HG03280 (cell line): ENCODE measurements at regions not wholly inside any gene's neighbourhood (a gene's known extent, or its start where the extent isn't known, plus 50 kb on each side); places are given as distances from the start of the nearest gene placed in this dataset.

Experiments used
- ATAC-seq: cut with Tn5 transposase; IDR thresholded peaks from one replicate; pipeline ENCODE4 v1.9.1; 2021; ENCODE audit warnings: mild to moderate bottlenecking, moderate library complexity; ENCODE audit not compliant: unreplicated experiment

DNA sequence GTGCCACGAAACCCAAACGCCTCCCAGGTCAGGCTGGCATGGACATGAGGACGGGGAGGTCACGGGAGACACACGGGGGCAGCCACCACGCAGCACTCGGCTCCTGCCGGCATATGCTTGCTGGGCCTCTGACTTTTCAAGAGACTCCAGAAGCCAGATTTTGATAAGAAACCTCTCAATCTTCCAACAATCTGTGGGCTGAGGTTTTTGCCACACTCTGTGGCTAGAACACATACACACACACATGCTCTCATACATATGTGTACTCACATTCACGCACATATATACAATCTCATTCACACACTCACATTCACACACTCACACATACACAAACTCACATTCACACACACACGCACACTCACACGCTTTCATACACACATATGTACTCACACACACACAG is 86.7 kb upstream of the LINGO1 start:
- no peak for ATAC-seq

DNA sequence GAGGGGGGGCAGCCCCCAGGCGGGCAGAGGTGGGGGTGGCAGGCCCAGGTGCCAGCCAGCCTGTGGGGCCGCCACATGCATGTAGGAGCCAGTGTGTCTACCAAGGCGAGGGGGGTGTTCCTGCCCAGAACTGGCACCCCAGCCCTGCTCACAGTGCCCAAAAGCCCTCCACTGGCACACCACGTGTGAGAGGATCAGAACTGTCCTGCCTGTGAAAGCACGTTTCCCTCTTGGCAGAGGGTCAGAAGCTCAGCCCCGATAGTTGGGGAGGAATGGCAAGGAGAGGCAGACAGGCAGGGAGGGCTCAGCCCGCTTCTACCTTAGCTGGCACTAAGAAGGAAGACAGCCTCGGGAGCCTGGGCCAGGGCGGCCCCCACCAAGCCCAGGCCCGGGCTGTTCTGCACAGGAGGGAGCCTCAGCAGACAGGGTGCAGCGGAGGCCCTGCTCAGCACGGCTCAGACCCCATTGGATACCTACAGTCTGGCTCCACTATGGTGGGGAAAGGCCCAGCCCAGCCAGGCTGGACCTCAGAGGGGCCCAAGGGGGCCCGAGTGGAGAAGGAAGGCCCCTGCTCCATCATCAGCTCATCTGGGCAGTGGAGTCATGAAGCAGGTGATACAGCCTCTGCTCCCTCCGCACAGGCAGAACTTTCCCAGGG is 84.8 kb upstream of the LINGO1 start:
- ATAC-seq = no peak

DNA sequence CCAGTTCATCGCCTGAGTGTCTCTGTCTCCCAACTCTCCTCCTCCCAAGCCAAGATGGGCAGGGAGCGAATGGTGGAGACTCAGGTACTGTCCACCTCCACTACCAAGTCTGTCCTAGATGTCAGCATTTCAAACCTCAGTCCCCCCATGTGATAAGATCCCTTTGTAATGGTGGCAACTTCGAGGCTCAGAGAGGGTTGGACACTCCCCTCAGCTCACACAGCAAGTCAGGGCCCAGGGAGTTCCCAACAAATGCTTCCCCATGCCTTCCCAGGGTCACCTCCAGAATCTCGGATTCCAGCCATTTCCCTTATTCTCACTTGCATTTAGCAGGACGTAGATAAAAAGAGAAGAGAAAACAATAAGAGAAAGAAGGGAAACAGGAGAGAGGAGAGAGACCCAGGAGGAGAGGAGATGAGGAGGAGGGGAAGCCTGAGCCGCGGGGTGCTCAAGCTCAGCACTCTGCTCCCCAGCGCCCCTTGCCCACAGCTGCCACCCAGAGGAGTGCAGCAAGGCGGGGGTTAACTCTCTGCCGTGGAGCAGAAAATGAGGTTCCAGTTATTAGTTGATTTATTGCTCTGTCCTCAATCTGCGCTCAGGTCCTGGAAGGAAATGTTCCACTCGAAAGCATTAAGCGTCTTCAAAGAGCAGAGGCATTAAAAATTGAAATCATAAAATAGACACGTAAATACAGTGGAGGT is 84.1 kb upstream of the LINGO1 start:
- no peak for ATAC-seq

DNA sequence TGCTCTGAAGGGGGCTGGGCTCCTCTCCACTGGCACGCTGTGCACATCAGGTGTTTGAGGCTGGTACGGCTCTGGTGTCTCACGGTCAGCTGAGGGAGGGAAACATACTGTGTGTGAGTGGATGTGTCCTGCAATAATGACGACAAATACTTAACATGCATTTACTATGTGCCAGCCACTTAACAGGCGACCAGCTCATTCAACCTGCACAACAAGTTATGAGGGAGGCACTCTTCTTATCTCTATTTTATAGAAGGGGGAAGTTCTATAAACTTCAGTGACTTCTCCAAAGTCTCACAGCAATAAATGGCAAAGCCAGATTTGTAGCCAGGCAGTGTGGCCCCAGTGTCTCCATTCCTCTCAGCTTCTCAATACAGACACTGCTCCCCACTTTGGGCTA is 83.1 kb upstream of the LINGO1 start:
- no peak for ATAC-seq

DNA sequence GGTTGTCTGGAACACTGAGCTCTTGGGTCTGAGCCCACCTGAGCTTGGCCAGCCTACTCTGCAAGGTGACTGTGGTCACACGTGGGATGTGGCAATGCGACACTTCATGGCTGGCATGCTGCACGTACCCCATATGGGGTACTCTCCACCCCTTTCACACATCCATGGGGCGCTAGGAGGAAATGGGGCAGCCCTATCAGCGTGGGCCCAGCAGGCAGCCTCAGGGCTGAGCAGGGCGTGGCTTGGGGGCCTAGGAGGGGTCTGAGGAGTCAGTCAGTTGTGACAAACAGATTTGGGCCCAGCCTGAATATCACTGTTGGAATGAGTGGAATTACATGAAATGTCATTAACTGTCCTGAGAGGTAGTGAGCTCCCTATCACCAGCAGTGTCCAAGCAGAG is 82.3 kb upstream of the LINGO1 start:
- ATAC-seq = no peak

DNA sequence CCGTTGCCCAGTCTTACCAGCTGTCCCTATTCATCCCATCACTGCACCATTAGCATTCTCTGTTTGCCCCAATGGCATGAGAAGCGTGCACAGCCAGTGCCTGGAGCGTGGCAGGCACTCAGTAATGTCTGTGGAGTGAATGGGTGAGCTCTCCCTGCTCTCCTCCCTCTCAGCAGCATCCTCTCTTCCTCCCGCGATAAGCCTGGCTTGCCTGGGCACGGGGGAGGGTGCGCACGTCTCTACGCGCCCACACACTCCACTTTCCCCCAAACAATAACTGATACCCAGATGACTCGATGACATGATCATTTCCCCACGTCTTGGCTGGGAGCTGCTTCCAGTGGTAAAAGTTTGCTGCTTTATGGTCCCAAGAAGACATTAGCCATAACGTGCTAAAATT is 81.8 kb upstream of the LINGO1 start:
- no peak for ATAC-seq

DNA sequence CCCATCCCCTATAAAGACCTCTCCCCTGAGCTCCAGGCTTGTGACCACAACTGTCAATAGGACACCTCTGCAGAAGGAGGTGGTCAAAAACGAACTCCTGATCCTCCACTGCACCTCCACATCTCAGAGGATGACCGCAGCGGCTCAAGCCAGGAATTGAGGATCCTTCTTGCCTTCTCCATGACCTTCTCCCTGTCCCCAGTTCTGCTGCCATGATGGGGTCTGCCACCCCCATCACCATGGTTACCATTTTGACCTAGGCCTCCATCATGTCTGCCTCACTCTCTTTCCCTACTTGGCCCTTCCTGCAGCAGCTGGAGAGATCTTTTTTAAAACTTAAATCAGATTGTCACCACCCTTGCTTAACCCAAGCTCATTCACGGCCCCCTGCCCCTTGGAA is 81.3 kb upstream of the LINGO1 start:
- no peak for ATAC-seq

DNA sequence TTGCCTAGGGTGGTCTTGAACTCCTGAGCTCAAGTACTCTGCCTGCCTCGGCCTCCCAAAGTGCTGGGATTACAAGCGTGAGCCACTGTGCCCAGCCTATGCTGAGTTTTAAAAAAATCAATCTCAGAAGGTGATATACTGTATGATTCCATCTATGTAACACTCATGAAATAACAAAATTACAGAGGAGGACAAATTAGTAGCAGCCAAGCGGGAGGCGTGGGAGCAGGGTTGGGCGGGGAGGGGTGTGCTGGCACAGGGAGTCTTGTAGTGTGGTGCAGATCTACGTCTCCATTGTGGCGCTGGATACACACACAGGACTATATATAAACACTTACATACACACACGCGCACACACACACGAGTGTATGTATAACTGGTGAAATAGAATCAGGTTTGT is 80.6 kb upstream of the LINGO1 start:
- ATAC-seq = no peak

DNA sequence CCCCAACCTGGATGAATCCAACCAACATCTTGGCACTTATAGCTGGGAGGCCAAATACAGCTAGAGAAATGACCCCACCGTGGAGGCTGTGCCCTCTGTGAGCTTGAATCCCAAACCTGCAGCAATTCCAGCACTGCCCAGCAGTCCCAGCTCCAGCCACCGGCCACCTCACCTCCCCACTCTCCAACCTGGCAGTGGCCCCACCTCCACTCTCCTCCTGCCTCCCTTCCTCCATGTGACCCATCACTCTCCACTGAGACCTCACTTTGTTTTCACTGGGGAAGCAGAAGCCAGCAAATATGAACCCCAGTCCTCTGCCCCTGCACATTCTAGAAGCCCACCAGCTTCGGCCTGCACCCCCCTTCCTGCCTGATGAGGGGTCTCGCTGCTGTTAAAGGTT is 79.7 kb upstream of the LINGO1 start:
- ATAC-seq = no peak

DNA sequence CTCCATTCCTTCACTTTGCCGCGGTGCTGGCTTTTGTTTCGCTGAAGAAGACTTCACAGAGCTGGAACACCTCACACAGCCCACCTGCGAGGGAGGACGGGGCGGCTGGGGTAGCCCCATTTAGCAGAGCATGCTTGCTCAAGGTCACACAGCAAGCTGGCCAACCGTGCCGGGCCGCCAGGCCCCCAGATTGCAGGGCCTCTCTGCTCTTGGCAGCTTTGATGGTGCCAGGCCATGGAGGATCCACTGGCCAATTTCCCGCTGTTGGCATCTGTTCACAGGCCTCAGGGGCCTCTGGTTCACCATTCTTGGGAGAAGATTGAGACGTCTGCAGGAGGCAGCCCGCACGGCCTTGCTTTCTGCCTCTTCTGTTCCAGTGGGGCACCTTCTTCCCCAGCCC is 77.9 kb upstream of the LINGO1 start:
- no peak for ATAC-seq

DNA sequence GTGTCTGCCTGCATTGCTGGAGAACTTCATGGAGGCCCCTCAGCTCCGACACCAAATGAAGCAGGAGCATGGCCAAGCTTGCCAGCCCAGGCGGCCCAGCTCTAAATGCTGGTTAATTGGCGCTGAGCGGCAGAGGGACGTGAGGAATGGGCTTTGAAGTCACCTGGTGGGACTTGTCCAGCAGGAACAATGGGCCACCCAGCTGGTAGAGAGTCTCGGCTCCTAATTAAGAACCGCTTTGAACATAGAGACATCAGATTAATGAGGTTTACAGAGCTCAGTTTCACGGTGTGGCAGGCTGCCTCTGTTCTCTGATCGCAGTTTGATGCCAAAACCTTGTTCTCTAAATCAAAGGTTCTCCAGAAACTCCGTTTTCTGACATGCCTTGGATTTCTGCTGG is 77.5 kb upstream of the LINGO1 start:
- ATAC-seq = no peak

DNA sequence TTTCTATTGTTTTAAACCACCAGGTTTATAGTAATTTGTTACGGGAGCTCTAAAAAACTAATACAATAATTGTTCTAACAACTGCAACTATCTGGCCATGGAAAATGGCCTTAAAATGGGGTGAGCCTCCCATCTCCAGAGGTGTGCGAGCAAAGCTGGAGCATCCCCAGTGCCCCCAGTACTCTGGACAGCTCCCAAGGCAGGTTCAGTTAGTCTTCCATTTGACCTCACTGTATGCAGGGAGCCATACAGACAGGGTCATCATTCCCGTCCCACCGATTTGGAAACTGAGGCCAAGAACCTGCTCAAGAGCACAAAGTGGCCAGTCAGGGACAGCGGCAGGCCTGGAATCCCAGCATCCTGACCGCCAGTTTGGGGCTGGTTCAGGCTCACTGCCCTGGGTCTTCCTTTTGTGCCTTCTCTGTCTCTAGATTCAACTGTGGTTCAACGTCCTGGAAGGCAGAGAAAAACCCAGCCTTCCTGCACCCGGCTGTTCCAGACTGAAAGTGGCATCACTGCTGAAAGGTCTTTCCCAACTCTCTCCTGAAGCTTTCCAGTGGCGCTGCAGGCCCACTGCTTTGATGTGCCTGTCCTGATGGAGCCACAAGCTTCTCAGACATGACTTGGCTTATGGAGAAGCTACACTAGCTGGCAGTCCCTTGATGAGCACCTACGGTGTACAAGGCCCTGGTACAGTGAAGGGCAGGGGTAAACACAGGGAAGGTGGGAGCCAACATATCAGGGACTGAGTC is 76.6 kb upstream of the LINGO1 start:
- no peak for ATAC-seq

DNA sequence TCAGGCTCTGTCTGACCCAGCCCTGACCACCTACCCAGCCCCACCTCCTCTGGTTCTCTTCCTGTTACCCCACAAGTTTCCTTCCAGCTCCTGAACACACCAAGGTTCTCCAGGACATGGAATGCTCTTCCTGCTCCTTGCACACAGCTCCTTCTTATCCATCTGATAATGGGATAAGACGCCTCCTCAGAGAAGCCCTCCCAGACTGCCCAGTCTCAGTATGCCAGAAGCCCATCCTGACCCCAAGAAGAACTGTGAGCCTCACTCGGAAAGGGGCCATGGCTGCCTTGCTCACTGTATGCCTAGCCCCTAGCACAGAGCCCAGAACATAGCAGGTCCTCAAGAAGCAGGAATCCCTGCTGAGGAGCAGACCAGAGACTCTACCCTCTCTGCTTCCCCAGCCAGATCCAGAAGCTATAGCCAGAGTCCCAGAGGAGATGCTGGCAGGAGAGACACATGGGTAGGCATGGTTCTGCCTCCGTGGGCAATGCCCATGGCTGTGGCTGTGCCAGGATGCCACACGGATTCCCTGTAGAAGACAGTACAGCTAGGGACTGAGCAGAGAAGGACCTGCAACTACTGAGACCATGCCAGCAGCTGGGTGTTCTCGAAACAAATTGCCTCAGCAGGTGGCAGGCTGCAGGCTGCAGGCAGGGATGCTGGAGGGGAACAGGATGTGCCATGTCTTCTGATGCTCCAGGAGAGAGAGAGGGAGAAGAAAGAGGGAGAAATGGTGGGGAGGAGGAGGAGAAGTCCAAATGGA is 74.0 kb upstream of the LINGO1 start:
- ATAC-seq = no peak

DNA sequence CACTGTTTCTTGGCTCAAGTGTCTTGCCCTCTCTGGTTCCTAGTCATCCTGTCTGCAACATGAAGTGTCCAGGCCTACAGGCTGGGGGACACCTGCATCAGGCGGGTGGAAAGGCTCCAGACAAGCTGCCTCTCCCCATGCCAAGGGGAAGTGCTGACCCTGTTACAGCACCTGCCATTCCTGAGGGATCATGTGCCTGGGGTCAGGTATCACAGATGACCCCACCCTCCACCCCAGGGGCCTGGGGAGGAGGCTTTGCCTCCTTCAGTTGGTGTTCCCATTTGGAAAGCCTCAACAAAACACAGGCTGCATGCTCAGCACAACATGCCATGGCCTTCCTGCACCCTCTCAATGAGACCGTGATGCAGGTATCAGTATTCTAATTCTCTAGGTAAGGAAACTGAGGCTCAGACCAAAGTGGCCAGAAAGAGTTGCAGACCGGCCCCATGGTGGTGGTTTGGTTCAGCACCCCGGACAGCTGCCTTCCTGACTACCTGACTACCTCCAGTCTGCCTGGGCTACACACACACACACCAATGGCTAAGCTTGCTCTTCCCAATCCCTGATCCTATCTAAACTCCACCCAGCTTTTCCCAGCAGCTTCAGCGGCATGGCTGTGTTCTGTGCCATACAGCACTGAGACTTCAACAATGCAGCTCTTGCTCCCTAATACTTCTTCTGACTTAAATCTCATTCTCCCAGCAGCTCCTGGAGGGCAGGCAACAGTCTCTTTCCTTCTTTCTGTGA is 69.7 kb upstream of the LINGO1 start:
- ATAC-seq = no peak

DNA sequence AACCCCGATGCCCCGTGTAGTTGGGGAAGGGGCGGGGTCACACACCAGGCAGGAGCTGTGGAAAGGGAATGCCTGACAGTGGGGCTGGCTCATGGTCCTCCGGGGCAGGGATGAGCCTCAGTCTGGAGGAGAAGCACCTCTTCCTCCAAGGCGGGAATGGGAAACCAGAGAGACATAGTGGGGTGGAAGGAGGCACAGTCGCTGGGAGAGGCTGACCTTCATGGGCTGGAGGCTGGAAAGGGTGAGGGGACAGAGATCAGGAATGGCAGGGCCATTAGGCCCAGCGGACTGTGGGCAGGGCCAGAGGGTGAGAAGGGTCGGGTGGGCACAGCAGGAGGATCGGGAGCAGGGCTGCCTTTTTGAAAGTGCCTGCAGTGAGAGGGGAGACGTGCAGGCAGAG is 65.8 kb upstream of the LINGO1 start:
- ATAC-seq = no peak

DNA sequence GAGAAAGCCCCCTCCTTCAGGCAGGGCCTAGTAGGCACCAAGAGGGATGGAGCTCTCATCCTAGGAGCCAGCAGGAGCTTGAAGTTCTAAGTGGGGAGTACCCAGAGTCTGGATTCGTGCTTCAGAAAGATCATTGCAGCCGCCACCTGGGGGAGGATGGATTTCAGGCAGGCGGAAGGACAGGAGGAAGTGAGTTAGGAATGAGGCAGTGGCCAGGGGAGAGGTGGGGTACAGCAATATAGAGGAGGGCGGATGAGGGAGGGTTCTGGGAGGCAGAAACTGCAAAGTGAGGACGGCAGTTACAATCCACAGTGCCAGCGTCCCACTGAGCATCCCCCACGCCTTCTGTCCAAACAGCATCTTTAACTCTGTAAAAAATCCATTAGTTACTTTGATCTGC is 65.2 kb upstream of the LINGO1 start:
- no peak for ATAC-seq

DNA sequence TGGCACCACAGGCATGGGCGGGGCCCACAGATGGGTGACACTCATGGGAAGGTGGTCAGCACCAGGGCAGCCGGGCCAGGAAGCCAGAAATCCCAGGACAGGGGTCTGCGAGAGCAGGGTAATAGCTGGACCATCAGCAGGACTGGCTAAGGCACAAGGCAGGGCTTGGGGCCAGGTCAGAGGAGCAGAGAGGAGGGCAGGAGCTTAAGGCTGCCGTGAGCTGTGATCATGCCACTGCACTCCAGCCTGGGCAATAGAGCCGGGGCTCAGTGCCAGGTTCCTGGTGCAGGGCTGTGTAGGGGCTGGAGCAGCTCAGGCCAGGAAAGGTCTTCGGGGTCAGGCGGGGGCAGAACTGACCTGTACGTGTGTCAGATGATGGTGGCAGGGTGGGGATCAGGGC is 64.2 kb upstream of the LINGO1 start:
- ATAC-seq = no peak

DNA sequence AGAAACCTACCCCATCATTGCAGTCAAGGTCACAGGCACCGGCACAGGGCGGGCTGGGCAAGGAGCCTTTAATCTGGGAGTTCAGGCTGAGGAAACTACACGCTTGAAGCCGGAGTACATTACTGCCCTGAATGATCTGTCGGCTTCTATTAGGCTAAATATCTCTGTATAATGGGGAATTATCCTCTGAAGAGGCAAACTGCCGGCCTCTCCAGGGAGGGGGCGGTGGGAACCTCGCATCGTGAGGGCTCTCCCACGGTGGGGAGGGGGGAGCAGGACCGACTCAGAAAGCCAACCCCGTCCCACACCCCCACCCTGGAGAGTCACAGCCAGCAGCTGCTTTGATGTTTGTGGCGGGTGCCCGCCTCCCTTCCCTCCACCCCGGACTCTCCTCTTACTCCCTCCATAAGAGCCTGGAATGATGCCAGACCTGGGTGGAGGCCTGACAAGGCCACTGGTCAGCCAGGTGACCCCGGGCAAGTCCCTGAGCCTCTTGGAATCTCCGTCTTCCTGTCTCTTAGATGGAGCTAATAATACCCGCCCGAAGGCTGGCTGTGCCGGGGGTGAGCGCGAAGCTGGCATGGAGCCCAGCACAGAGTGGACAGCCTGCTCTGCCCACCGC is 63.4 kb upstream of the LINGO1 start:
- ATAC-seq = no peak

DNA sequence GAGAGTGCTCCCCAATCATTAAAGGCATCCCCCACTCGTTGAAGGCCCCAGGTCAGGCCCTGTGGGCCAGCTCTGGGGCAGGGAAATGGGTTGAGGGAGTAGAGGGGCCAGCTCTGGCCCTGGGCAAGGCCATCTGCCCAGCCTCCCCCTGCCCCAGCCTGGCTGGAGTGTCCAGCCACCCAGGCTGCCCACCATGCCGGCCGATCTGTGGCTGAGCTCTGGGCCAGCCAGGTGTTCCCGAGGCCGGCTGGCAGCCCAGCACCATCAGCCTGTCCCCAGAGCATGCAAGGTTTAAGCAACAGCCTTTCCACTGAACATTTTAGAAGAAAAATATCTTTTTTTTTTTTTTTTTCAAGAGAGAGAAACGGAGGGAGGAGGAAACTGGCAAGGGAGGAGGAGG is 62.8 kb upstream of the LINGO1 start:
- no peak for ATAC-seq

DNA sequence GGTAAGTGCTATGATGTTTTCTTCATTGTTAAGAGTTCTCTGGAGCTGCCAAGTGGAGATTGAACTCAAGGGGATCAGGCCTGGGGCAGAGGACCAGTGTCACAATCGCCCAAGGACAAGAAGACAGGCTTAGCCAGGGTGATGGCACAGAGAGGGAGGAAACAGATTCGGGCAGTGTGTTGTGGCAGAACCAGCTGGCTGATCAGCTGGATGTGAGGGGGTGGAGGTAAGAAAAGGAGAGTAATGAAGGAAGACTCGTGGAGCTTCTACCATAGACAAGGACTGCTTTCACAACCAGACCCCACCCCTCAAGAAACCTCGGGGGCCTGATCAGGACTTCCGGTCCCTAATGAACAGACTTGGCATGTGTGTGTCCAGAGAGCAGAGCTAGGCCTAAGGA is 60.9 kb upstream of the LINGO1 start:
- no peak for ATAC-seq
